ENCODE measurements at regions not wholly inside any gene's neighbourhood (a gene's known extent, or its start where the extent isn't known, plus 50 kb on each side); places are given as distances from the start of the nearest gene placed in this dataset.

GRCh38 chr20:22216984-22217383 is 367.4 kb downstream of the FOXA2 start:
- TF ChIP-seq, protein P1, sequence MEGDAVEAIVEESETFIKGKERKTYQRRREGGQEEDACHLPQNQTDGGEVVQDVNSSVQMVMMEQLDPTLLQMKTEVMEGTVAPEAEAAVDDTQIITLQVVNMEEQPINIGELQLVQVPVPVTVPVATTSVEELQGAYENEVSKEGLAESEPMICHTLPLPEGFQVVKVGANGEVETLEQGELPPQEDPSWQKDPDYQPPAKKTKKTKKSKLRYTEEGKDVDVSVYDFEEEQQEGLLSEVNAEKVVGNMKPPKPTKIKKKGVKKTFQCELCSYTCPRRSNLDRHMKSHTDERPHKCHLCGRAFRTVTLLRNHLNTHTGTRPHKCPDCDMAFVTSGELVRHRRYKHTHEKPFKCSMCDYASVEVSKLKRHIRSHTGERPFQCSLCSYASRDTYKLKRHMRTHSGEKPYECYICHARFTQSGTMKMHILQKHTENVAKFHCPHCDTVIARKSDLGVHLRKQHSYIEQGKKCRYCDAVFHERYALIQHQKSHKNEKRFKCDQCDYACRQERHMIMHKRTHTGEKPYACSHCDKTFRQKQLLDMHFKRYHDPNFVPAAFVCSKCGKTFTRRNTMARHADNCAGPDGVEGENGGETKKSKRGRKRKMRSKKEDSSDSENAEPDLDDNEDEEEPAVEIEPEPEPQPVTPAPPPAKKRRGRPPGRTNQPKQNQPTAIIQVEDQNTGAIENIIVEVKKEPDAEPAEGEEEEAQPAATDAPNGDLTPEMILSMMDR (IDR thresholded peaks at IDR 0.05) = no peak
- TF ChIP-seq POLR2A (IDR thresholded peaks at IDR 0.05) (no peak), POLR2AphosphoS5 (IDR thresholded peaks at IDR 0.05) (no peak)

All from upper lobe of left lung (tissue), 4 donors.